SK-N-SH (cell line): ENCODE measurements at regions not wholly inside any gene's neighbourhood (a gene's known extent, or its start where the extent isn't known, plus 50 kb on each side); places are given as distances from the start of the nearest gene placed in this dataset.
A peak's percentile ranks its signal among the peaks of the same experiment; 100 is the strongest.

Experiments
- CTCF ChIA-PET: fragments of 300-600, 350-600 bp; formaldehyde crosslinking; extraction: SDS; loops from one replicate; lab custom pipeline; 2021; lab: Yijun Ruan, JAX
- POLR2A ChIA-PET: fragments of 350-600 bp; sonication (Branson Sonifier 250); formaldehyde crosslinking; extraction: SDS; loops from one replicate; lab custom pipeline; 2020; ENCODE audit warnings: antibody characterized with exemption, inconsistent platforms; lab: Yijun Ruan, JAX
- DNase-seq: peaks from one replicate; pipeline ENCODE4 v3.0.0; 2012
- H2AFZ ChIP-seq: fragments of 200-600 bp; sonication (generic); 2 replicates; pipeline ENCODE4 v1.8.1; 2016; ENCODE audit warnings: antibody characterized with exemption, mild to moderate bottlenecking, low read depth
- H3F3A ChIP-seq: fragments of 200-600 bp; sonication (generic); replicated peaks from 2 replicates; pipeline ENCODE3; 2016; ENCODE audit warnings: antibody characterized with exemption, mild to moderate bottlenecking; ENCODE audit not compliant: insufficient read depth
- H3K27ac ChIP-seq, 2 experiments: fragments of 200-500 bp in 1 of 2; fragments of 200-600 bp in 1 of 2; sonication (Bioruptor generic) in 1 of 2; sonication (generic), shearing (Covaris generic) in 1 of 2; 2 replicates each; pipeline versions ENCODE4 v1.5.1 to v1.6.1; 2014 to 2016; ENCODE audit warnings: low read depth in 2 of 2, inconsistent platforms in 1 of 2, low read length in 1 of 2, mild to moderate bottlenecking in 1 of 2, mixed read lengths in 1 of 2
- H3K27me3 ChIP-seq: fragments of 200-600 bp; sonication (generic), shearing (Covaris generic); 2 replicates; pipeline ENCODE4 v1.6.1; 2016; ENCODE audit warnings: mixed run types; ENCODE audit not compliant: insufficient read depth
- H3K36me3 ChIP-seq, 2 experiments: fragments of 200-500 bp in 1 of 2; fragments of 200-600 bp in 1 of 2; sonication (Bioruptor generic) in 1 of 2; sonication (generic) in 1 of 2; replicated peaks in 1 of 2; 2 replicates each; pipeline versions ENCODE3 to v1.5.1; 2014 to 2016; ENCODE audit warnings: low read length in 1 of 2, mild to moderate bottlenecking in 1 of 2; ENCODE audit not compliant: insufficient read depth in 2 of 2, control insufficient read depth in 1 of 2
- H3K4me1 ChIP-seq, 2 experiments: fragments of 200-500 bp in 1 of 2; fragments of 200-600 bp in 1 of 2; sonication (Bioruptor generic) in 1 of 2; sonication (generic), shearing (Covaris generic) in 1 of 2; 2 replicates each; pipeline versions ENCODE4 v1.5.1 to v1.6.1; 2014 to 2016; ENCODE audit warnings: low read depth in 1 of 2, low read length in 1 of 2, mixed run types in 1 of 2; ENCODE audit not compliant: insufficient read depth in 2 of 2, control insufficient read depth in 1 of 2
- H3K4me2 ChIP-seq: fragments of 200-600 bp; sonication (generic), shearing (Covaris generic); 2 replicates; pipeline ENCODE4 v1.6.1; 2017; ENCODE audit warnings: mixed run types
- H3K4me3 ChIP-seq, 2 experiments: fragments of 200-500 bp in 1 of 2; fragments of 200-600 bp in 1 of 2; sonication (Bioruptor generic) in 1 of 2; sonication (generic), shearing (Covaris generic) in 1 of 2; 2 replicates each; pipeline versions ENCODE4 v1.5.1 to v1.8.1; 2014 to 2016; ENCODE audit warnings: low read depth in 2 of 2, inconsistent platforms in 1 of 2, low read length in 1 of 2, mild to moderate bottlenecking in 1 of 2, mixed read lengths in 1 of 2, moderate library complexity in 1 of 2
- H3K79me2 ChIP-seq: fragments of 200-600 bp; sonication (generic); 2 replicates; pipeline ENCODE4 v1.8.1; 2017; ENCODE audit warnings: mild to moderate bottlenecking; ENCODE audit not compliant: insufficient read depth
- H3K9ac ChIP-seq: fragments of 200-600 bp; sonication (generic); 2 replicates; pipeline ENCODE4 v1.6.1; 2017; ENCODE audit warnings: mixed run types
- H3K9me2 ChIP-seq: fragments of 200-600 bp; sonication (generic); 2 replicates; pipeline ENCODE4 v1.6.1; 2017; ENCODE audit warnings: mixed run types
- H3K9me3 ChIP-seq: fragments of 200-600 bp; sonication (generic); 2 replicates; pipeline ENCODE4 v1.6.1; 2017; ENCODE audit warnings: mixed run types, mild to moderate bottlenecking, moderate library complexity
- H4K20me1 ChIP-seq: fragments of 200-600 bp; sonication (generic); 2 replicates; pipeline ENCODE4 v1.6.1; 2017; ENCODE audit warnings: mild to moderate bottlenecking, mixed run types; ENCODE audit not compliant: insufficient read depth
- CHD2 ChIP-seq: fragments of 150-350 bp; IDR thresholded peaks from 2 replicates; pipeline ENCODE4 v1.6.1; 2018; ENCODE audit warnings: low read length; ENCODE audit not compliant: partially characterized antibody
- ELF1 ChIP-seq: IDR thresholded peaks from 2 replicates; pipeline ENCODE4 v1.4.0; 2012
- EP300 ChIP-seq, 2 experiments: IDR thresholded peaks; 2 replicates each; pipeline versions ENCODE4 v1.4.0 to v1.6.1; 2012; ENCODE audit warnings: borderline replicate concordance in 1 of 2, low read depth in 1 of 2, low read length in 1 of 2
- EZH2phosphoT487 ChIP-seq: fragments of 200-600 bp; sonication (generic); IDR thresholded peaks from 2 replicates; pipeline ENCODE4 v1.6.1; 2017; ENCODE audit warnings: low read depth, mixed run types, mild to moderate bottlenecking, antibody characterized with exemption, moderate library complexity, borderline replicate concordance
- FOXM1 ChIP-seq: IDR thresholded peaks from 2 replicates; pipeline ENCODE4 v1.4.0; 2012; ENCODE audit warnings: low read depth, mild to moderate bottlenecking
- IRF3 ChIP-seq: fragments of 150-350 bp; IDR thresholded peaks from 2 replicates; pipeline ENCODE4 v1.6.1; 2016; ENCODE audit warnings: mild to moderate bottlenecking, low read depth, low read length
- JUND ChIP-seq: IDR thresholded peaks from 2 replicates; pipeline ENCODE4 v1.4.0; 2012
- MEF2A ChIP-seq: IDR thresholded peaks from 2 replicates; pipeline ENCODE4 v1.4.0; 2012; ENCODE audit warnings: low read depth, borderline replicate concordance
- MXI1 ChIP-seq: IDR thresholded peaks from 2 replicates; pipeline ENCODE4 v1.6.1; 2012; ENCODE audit warnings: mild to moderate bottlenecking, low read depth, low read length, improper control_type of control experiment
- NFIC ChIP-seq: IDR thresholded peaks from 2 replicates; pipeline ENCODE4 v1.4.0; 2012; ENCODE audit warnings: borderline replicate concordance
- POLR2AphosphoS5 ChIP-seq: IDR thresholded peaks from 2 replicates; pipeline ENCODE4 v1.6.1; 2012; ENCODE audit warnings: low read depth, low read length
- RAD21 ChIP-seq: IDR thresholded peaks from 2 replicates; pipeline ENCODE4 v1.6.1; 2012; ENCODE audit warnings: mild to moderate bottlenecking, low read length
- REST ChIP-seq: IDR thresholded peaks from 2 replicates; pipeline ENCODE4 v1.6.1; 2012; ENCODE audit warnings: mild to moderate bottlenecking, low read depth, low read length, moderate library complexity
- RFX5 ChIP-seq: IDR thresholded peaks from 2 replicates; pipeline ENCODE4 v1.6.1; 2012; ENCODE audit warnings: mild to moderate bottlenecking, improper control_type of control experiment, low read length
- TAF1 ChIP-seq: IDR thresholded peaks from 2 replicates; pipeline ENCODE4 v1.6.1; 2012; ENCODE audit warnings: low read depth, mild to moderate bottlenecking, low read length, moderate library complexity, borderline replicate concordance
- TCF12 ChIP-seq: IDR thresholded peaks from 2 replicates; pipeline ENCODE4 v1.4.0; 2012
- TEAD4 ChIP-seq: IDR thresholded peaks from 2 replicates; pipeline ENCODE4 v1.4.0; 2012; ENCODE audit warnings: mild to moderate bottlenecking, borderline replicate concordance; ENCODE audit not compliant: insufficient read depth
- YY1 ChIP-seq: IDR thresholded peaks from 2 replicates; pipeline ENCODE4 v1.4.0; 2012; ENCODE audit warnings: low read depth, mild to moderate bottlenecking
- WGBS: methylation state at CpG from one replicate; pipeline ENCODE4 v1.1.6; 2017; ENCODE audit warnings: low lambda C conversion rate; 5-methylcytosine and 5-hydroxymethylcytosine counted together
- TF ChIP-seq, protein P1 (sequence below): fragments of 200-600 bp; sonication (generic); IDR thresholded peaks from 2 replicates; pipeline ENCODE4 v1.6.1; 2017; ENCODE audit warnings: antibody characterized with exemption, mild to moderate bottlenecking, moderate library complexity
- TF ChIP-seq, protein P2 (sequence below): fragments of 150-350 bp; IDR thresholded peaks from 2 replicates; pipeline ENCODE4 v1.6.1; 2017; ENCODE audit warnings: antibody characterized with exemption, low read length, low read depth, borderline replicate concordance
- TF ChIP-seq, protein P3 (sequence below): IDR thresholded peaks from 2 replicates; pipeline ENCODE4; 2012

DNA sequence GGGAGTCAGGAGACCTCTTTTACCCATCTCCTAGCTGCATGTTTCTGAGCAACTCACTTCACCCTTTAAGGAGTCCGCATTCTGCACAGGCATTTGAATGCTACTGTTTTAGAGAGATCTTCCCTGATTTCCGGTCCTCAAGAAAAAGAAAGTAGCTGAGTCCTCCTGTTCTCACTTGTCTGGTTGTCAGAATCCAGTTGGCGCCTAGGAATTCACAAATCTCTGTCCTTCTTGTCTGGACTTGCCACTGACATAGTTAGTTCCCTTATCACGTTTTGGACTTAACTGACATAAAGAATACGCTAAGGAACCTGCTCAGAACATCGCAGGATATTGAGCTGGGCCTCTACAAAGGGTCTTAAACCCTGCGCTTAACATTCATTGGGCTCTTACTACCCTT lies 61.3 kb upstream of the OR5P2 start:
- DNase-seq: no peak
- Histone ChIP-seq H3K4me2 (no peak overlapping the region), H4K20me1 (no peaks in the 10 kb centered on the region), H3K9me2 (no peaks in the 10 kb centered on the region), H2AFZ (peak overlapping the region; percentile 57), H3K36me3 (no peaks in the 10 kb centered on the region), H3K4me3 (no peak overlapping the region), H3F3A (no peaks in the 10 kb centered on the region), H3K79me2 (no peaks in the 10 kb centered on the region), H3K27me3 (peaks cover 10% of the 10 kb centered on the region; the same call in 1 of the 2 replicates), H3K9me3 (no peaks in the 10 kb centered on the region), H3K9ac (no peak overlapping the region), H3K27ac (no peak overlapping the region), H3K4me1 (no peaks in the 10 kb centered on the region)
- CTCF ChIA-PET: interaction anchor here (1.0 to 1.3 kb wide), 3 partner anchors 9 to 129 kb away, joined by 3 to 4 read pairs (median 3); partner anchors contain the start of gene EIF3F
- TF ChIP-seq TEAD4 (no peak), YY1 (no peak), EP300 (IDR thresholded peaks at IDR 0.05; ENCODE audit: borderline replicate concordance in 1 of 2, low read depth in 1 of 2, low read length in 1 of 2) (no peak), EZH2phosphoT487 (no peak), MEF2A (no peak), ELF1 (no peak), JUND (no peak), IRF3 (no peak), RAD21 (no peak), TCF12 (no peak), CHD2 (no peak), RFX5 (no peak)
- TF ChIP-seq, protein P1, sequence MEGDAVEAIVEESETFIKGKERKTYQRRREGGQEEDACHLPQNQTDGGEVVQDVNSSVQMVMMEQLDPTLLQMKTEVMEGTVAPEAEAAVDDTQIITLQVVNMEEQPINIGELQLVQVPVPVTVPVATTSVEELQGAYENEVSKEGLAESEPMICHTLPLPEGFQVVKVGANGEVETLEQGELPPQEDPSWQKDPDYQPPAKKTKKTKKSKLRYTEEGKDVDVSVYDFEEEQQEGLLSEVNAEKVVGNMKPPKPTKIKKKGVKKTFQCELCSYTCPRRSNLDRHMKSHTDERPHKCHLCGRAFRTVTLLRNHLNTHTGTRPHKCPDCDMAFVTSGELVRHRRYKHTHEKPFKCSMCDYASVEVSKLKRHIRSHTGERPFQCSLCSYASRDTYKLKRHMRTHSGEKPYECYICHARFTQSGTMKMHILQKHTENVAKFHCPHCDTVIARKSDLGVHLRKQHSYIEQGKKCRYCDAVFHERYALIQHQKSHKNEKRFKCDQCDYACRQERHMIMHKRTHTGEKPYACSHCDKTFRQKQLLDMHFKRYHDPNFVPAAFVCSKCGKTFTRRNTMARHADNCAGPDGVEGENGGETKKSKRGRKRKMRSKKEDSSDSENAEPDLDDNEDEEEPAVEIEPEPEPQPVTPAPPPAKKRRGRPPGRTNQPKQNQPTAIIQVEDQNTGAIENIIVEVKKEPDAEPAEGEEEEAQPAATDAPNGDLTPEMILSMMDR: no peak
- TF ChIP-seq, protein P2, sequence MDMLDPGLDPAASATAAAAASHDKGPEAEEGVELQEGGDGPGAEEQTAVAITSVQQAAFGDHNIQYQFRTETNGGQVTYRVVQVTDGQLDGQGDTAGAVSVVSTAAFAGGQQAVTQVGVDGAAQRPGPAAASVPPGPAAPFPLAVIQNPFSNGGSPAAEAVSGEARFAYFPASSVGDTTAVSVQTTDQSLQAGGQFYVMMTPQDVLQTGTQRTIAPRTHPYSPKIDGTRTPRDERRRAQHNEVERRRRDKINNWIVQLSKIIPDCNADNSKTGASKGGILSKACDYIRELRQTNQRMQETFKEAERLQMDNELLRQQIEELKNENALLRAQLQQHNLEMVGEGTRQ: no peak
- POLR2A ChIA-PET: no interaction called here
- WGBS: 23% methylated on average over 7 of the region's 7 CpGs

GRCh38 chr11:7851391-7851790 lies 54.6 kb upstream of the OR5P2 start:
- no peak for DNase-seq
- no peaks in the 10 kb centered on the region for H3F3A ChIP-seq
- no peak overlapping the region for H3K27ac ChIP-seq
- ChIA-PET POLR2A (no interaction called here), CTCF (no interaction called here)
- H3K9me2 ChIP-seq: no peaks in the 10 kb centered on the region
- no peak overlapping the region for H3K4me2 ChIP-seq
- no peak overlapping the region for H3K4me3 ChIP-seq
- H3K36me3 ChIP-seq: no peaks in the 10 kb centered on the region
- H3K4me1 ChIP-seq: no peaks in the 10 kb centered on the region; a peak in 1 of 4 replicates
- H2AFZ ChIP-seq: no peak overlapping the region
- H3K27me3 ChIP-seq: peaks cover 28% of the 10 kb centered on the region
- H3K9me3 ChIP-seq: no peaks in the 10 kb centered on the region
- H3K9ac ChIP-seq: no peak overlapping the region
- whole genome bisulfite sequencing: 18% methylated on average over 4 of the region's 4 CpGs
- no peaks in the 10 kb centered on the region for H4K20me1 ChIP-seq
- no peaks in the 10 kb centered on the region for H3K79me2 ChIP-seq
- TF ChIP-seq TAF1 (no peak), MXI1 (no peak), ELF1 (no peak), RFX5 (no peak), REST (no peak), FOXM1 (no peak), EP300 (IDR thresholded peaks at IDR 0.05; ENCODE audit: borderline replicate concordance in 1 of 2, low read depth in 1 of 2, low read length in 1 of 2) (no peak), NFIC (no peak), POLR2AphosphoS5 (no peak)
- TF ChIP-seq, protein P3, sequence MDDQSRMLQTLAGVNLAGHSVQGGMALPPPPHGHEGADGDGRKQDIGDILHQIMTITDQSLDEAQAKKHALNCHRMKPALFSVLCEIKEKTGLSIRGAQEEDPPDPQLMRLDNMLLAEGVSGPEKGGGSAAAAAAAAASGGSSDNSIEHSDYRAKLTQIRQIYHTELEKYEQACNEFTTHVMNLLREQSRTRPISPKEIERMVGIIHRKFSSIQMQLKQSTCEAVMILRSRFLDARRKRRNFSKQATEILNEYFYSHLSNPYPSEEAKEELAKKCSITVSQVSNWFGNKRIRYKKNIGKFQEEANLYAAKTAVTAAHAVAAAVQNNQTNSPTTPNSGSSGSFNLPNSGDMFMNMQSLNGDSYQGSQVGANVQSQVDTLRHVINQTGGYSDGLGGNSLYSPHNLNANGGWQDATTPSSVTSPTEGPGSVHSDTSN: no peak
